NCI-H2196 (cell line): ENCODE measurements at regions not wholly inside any gene's neighbourhood (a gene's known extent, or its start where the extent isn't known, plus 50 kb on each side); places are given as distances from the start of the nearest gene placed in this dataset.

Source experiments
- DNase-seq: peaks from one replicate; lab custom pipeline; 2025; ENCODE audit not compliant: unreplicated experiment; lab: John Stamatoyannopoulos, UW

- DNase-seq = no peak
Observed at GRCh38 chr4:135236048-135236447, 1034.5 kb upstream of the PABPC4L start.

- DNase-seq = no peak
Observed at GRCh38 chr4:135227842-135228241, 1026.3 kb upstream of the PABPC4L start.

DNA sequence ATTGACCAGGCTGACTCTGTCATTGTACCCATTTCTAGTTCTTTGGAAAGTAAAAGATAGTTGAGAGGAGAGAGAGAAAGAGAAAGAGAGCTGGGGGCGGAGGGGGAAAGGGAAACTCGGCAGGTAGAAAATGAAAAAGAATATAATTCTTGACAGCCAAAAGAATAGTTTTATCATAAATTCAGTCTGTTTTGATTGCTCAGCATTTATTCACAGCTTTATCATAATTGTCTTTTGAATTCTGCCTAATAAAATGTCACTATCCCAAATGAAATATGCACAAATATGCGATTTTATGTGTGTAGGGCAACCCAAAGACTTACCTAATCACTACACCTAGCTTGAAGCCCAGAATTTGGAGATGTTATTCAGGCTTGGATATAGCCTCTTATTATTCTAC is 1024.0 kb upstream of the PABPC4L start:
- no peak for DNase-seq

DNA sequence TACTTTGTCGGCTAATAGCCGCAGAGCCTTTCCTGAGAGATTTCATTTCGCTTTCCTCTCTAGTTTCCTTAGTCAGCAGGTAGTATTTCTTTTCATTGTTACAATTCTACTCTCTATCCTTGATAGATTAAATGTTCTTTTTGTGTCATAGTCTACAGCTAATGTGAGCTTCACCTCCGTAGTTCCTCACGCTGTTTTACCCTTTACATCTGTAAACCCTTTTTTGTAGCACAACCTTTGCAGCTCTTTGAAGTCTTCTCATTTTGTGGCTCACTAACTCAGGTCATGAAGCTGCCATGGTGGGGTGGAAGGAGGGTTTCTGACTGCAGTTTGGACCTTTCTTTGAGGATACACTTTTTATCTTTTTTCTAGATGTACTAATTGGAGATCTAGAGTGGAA is 1008.8 kb upstream of the PABPC4L start:
- no peak for DNase-seq

- no peak for DNase-seq
Observed at GRCh38 chr4:135207531-135207930, 1005.9 kb upstream of the PABPC4L start.

DNA sequence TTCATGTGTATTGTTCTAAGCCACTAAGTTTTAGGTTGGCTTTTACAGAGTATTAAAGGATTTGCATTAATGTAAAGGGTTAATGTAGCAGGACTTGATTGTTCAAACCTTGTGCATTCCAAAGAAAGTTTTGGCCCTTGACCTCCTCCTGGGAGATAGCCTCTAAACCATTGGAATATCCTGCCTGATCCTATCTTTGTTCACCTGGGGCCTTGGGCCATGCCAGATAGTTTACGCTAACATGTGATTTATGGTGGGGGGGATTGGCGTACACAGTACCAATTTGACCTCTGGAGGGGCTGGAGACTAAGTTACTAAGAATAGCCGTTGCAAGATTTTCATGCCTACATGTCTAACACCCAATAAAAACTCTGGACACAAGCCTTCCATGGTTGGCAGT is 1002.7 kb upstream of the PABPC4L start:
- no peak for DNase-seq

DNA sequence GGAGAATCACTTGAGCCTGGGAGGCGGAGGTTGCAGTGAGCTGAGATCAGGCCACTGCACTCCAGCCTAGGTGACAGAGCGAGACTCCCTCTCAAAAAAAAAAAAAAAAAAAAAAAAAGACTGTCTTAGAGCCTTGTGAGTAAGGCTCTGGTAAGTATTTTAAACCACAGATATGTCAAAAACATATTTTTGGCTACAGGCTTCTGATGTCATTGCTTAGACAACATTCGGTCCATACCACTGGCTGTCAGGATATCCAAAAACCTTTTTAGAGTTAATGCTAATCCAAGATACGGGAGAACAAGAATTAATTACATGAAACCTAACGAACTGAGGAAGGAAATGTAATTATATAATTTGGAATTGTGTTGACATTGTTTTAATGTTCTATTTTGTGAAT is 999.5 kb upstream of the PABPC4L start:
- DNase-seq = no peak

DNA sequence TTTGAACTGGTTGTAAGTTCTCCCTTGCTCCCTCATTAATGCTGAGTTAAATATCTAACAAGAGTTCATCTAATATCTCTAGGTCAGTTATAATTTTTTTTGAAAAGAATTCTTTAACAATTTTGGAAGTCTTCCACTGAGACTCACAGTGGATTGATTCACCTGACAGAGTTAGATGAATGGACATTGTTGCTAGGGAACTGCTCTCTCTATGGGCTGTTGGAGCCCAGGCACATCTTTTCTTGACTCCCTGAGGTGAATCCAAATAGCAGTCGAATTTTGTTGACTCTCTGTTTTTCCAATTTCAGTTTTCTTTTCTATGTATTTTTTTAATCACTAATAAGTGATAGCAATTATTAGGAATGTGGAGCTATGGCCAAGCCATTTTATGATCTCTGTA is 996.1 kb upstream of the PABPC4L start:
- DNase-seq = no peak

GRCh38 chr4:135194477-135194876 is 992.9 kb upstream of the PABPC4L start:
- no peak for DNase-seq

GRCh38 chr4:135192751-135193535 is 991.4 kb upstream of the PABPC4L start:
- DNase-seq = no peak

DNA sequence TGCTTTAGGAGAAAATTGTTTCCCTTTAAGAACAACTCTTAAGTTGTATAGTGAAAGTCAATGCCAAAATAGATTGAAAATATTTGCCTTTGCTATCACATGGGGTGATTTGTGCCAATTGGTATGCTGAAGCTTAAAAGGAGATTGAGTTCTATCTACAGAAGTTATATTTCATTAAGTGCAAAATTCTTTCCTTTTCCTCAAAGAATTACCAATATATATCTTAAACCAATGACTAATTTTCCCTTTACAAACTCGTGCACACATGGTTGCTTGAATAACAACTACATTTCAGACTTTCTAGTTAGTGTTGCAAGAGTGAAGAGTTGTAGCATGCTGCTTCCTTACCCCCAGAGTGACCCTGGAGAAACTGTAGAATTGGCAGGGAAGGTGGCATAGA is 990.0 kb upstream of the PABPC4L start:
- DNase-seq = no peak

- no peak for DNase-seq
Observed at GRCh38 chr4:135186002-135186401, 984.4 kb upstream of the PABPC4L start.

DNA sequence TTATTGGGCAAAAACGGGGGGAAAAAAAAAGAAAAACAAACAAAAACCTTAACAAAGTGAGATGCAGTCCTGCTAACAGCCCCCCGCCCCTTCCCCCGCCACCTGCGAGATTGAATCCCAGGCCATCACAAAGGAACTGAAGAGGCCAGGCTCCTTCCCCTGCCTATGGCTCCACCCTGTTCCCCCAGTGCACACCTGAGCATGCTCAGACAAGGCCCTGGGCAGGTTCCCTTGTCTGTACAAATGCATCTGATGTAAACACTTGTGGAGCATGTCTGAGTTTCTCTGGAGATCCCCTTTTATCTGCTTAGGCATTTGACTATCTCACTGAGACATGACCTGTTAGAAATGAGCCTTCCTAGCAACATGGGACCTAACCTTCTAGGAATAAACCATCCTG is 983.7 kb upstream of the PABPC4L start:
- DNase-seq = no peak

DNA sequence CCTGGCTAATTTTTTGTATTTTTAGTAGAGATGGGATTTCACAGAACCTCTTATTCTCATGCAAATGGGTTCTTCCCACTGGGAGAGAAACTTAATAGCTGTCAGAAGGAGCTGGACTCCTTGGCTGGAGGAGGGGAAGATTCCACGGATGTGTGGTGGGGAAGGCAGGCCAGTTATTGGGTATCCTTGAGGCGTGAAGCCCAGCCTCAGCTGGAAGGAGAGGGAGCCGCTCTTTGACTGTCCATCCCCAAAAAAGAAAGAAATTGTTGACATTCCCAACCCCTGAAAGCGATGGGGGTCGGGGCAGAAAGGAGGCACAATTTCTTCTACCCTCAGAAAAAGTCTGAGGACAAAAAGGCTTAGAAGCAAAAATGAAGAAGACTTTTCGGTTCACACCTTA is 983.1 kb upstream of the PABPC4L start:
- no peak for DNase-seq

- DNase-seq = no peak
Observed at GRCh38 chr4:135177321-135177720, 975.7 kb upstream of the PABPC4L start.

GRCh38 chr4:135166661-135167060 is 965.1 kb upstream of the PABPC4L start:
- no peak for DNase-seq

DNA sequence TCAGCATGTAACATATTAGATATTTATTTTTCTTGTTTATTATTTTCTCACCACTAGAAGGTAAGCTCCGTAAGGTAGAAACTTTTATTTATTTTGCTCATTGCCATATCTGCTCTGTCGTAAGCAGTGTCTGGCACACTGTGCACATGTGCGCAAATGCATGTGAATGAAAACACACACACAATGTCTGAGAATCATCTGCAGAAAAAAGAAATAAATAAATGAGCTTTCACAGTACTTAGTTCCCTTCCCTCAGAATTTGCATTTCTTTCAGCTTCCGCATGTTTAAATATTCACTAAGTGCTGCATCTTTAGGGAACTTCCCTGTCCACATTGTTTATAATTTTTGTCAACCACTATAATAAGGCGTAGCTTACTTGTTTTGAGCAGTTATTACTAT is 963.0 kb upstream of the PABPC4L start:
- no peak for DNase-seq

GRCh38 chr4:135144498-135144897 is 942.9 kb upstream of the PABPC4L start:
- no peak for DNase-seq

DNA sequence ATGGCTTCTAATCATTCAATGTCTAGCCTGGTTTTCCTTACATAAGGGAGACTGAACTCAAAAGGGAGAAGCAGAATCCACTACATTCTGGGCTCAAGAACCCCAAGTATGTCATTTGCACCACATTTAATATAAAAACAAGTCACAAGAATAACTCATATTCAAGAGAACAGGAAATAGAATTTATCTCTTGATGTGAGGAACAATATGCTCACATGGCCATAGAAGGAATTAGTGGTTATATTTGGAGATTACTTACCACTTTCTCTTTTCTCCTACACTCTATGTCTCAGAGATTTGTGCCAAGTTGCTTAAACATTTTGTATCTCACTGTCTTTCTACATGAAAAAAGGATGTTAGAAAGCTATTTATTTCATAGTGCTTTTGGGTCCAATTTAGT is 922.6 kb upstream of the PABPC4L start:
- DNase-seq = no peak

- no peak for DNase-seq
Observed at GRCh38 chr4:135123632-135124031, 922.0 kb upstream of the PABPC4L start.

GRCh38 chr4:135122457-135122856 is 920.9 kb upstream of the PABPC4L start:
- no peak for DNase-seq

GRCh38 chr4:135120195-135120594 is 918.6 kb upstream of the PABPC4L start:
- no peak for DNase-seq

- no peak for DNase-seq
Observed at GRCh38 chr4:135114079-135114478, 912.5 kb upstream of the PABPC4L start.
